ENCODE measurements at regions not wholly inside any gene's neighbourhood (a gene's known extent, or its start where the extent isn't known, plus 50 kb on each side); places are given as distances from the start of the nearest gene placed in this dataset.

DNA sequence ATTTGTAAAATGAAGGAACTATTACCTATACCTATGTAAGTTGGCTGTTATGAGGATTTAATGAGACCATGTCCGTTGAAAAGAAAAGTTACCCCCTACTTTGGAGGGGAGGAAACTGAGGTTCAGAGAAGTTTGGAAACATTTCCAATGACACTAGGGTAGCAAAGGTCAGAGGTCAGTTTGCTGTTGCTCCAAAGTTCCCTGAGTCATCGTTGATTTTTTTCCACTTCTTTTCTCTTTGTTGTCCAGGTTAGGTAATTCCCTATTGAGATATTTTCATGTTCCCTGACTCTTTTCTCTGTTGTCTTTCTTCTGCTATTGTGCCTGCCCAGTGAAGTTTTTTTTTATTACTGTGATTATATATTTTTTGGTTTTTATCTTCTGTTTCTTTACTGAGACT, 213.8 kb upstream of the C1orf174 start:
- FAIRE-seq (no peak), DNase-seq (ENCODE audit: low read depth) (no peak)
- H3K27me3 ChIP-seq (ENCODE audit: control insufficient read depth, insufficient read depth, low read length) = no peaks in the 10 kb centered on the region
- no peak overlapping the region for H3K4me3 ChIP-seq (ENCODE audit: low read depth, low read length)
- H3K36me3 ChIP-seq (ENCODE audit: control insufficient read depth, insufficient read depth, low read length) = no peaks in the 10 kb centered on the region
- TF ChIP-seq, protein P1, sequence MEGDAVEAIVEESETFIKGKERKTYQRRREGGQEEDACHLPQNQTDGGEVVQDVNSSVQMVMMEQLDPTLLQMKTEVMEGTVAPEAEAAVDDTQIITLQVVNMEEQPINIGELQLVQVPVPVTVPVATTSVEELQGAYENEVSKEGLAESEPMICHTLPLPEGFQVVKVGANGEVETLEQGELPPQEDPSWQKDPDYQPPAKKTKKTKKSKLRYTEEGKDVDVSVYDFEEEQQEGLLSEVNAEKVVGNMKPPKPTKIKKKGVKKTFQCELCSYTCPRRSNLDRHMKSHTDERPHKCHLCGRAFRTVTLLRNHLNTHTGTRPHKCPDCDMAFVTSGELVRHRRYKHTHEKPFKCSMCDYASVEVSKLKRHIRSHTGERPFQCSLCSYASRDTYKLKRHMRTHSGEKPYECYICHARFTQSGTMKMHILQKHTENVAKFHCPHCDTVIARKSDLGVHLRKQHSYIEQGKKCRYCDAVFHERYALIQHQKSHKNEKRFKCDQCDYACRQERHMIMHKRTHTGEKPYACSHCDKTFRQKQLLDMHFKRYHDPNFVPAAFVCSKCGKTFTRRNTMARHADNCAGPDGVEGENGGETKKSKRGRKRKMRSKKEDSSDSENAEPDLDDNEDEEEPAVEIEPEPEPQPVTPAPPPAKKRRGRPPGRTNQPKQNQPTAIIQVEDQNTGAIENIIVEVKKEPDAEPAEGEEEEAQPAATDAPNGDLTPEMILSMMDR (IDR thresholded peaks at IDR 0.05; ENCODE audit: insufficient read depth, low read length, severe bottlenecking) = no peak

- no peak for DNase-seq (ENCODE audit: low read depth)
- FAIRE-seq = no peak
- TF ChIP-seq, protein P1 (IDR thresholded peaks at IDR 0.05; ENCODE audit: insufficient read depth, low read length, severe bottlenecking) = no peak
- Histone ChIP-seq H3K36me3 (ENCODE audit: control insufficient read depth, insufficient read depth, low read length) (no peaks in the 10 kb centered on the region), H3K27me3 (ENCODE audit: control insufficient read depth, insufficient read depth, low read length) (no peaks in the 10 kb centered on the region), H3K4me3 (ENCODE audit: low read depth, low read length) (no peak overlapping the region)
Measured at GRCh38 chr1:4115191-4115900, 215.3 kb upstream of the C1orf174 start.

DNA sequence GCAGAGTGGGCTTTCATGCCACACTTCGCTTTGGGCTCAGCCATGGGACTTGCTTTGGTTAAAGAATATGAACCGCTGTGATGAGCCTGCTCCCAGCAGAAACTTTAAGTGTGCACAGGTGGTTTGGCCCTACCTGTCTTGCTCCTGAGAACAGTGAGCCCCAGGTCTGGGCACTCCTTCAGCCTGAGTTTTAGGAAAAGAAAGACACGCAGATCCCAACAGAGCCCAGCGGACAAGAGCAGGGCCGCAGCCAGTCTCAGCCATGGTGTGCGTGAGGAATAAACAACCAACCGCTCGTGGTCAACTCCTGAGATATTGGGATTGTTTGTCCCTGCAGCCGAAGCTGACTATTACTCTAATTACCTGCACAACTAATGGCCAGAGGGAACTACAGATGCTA, 217.1 kb upstream of the C1orf174 start:
- no peaks in the 10 kb centered on the region for H3K36me3 ChIP-seq (ENCODE audit: control insufficient read depth, insufficient read depth, low read length)
- no peaks in the 10 kb centered on the region for H3K27me3 ChIP-seq (ENCODE audit: control insufficient read depth, insufficient read depth, low read length)
- TF ChIP-seq, protein P1 (IDR thresholded peaks at IDR 0.05; ENCODE audit: insufficient read depth, low read length, severe bottlenecking) = no peak
- H3K4me3 ChIP-seq (ENCODE audit: low read depth, low read length) = no peak overlapping the region
- DNase-seq (ENCODE audit: low read depth) (no peak), FAIRE-seq (peak; percentile 77)

DNA sequence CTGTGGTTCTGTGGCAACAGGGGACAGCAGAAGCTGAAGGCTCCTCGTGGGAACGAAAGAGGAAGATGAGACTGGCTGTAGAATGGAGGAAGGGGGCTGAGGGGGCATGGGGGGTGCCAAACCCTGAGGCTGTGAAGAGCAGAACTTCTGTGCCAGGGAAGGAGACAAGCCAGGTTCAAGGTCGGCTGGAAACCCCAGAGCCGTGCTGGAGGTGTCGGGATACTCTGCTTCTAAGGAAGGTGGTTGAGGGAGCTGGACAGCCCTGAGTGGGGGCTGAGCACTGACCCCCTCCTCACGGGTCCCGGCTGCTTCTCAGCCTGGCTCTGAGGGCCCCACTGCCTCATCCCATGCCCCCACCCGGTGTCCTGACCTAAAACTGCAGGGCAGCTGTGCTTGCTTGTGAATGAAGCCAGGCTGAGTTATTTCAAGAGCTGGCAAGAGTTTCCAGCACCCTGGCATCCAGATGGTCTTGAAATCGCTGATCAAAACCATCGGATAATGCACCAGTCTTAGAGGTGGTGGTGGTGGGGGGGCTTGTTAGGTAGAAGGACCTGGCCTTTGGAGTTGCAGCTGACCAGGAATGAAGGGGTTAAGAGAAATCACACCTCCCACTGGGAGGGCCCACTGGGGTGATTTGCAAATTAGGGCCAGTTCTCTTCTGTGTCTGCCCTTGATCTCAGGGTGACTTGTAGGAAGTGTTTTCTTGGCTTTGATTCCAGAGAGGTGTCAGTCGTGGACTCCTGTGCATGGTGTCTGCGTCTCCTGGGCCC, 218.9 kb upstream of the C1orf174 start:
- TF ChIP-seq, protein P1 (IDR thresholded peaks at IDR 0.05; ENCODE audit: insufficient read depth, low read length, severe bottlenecking) = no peak
- DNase-seq (ENCODE audit: low read depth) (no peak), FAIRE-seq (no peak)
- Histone ChIP-seq H3K36me3 (ENCODE audit: control insufficient read depth, insufficient read depth, low read length) (no peaks in the 10 kb centered on the region), H3K27me3 (ENCODE audit: control insufficient read depth, insufficient read depth, low read length) (no peaks in the 10 kb centered on the region), H3K4me3 (ENCODE audit: low read depth, low read length) (no peak overlapping the region)

- FAIRE-seq = no peak
- DNase-seq (ENCODE audit: low read depth) = no peak
- Histone ChIP-seq H3K36me3 (ENCODE audit: control insufficient read depth, insufficient read depth, low read length) (no peaks in the 10 kb centered on the region), H3K27me3 (ENCODE audit: control insufficient read depth, insufficient read depth, low read length) (no peaks in the 10 kb centered on the region), H3K4me3 (ENCODE audit: low read depth, low read length) (no peak overlapping the region)
- TF ChIP-seq, protein P1 (IDR thresholded peaks at IDR 0.05; ENCODE audit: insufficient read depth, low read length, severe bottlenecking) = no peak
Measured at GRCh38 chr1:4119516-4120220, 219.6 kb upstream of the C1orf174 start.
